Hindlimb muscle (tissue), 1 donor: ENCODE measurements at regions not wholly inside any gene's neighbourhood (a gene's known extent, or its start where the extent isn't known, plus 50 kb on each side); places are given as distances from the start of the nearest gene placed in this dataset.

Experiments used
- DNase-seq: peaks from one replicate; pipeline ENCODE4 v3.0.0-alpha.2; 2013

- no peak for DNase-seq
Observed at GRCh38 chr4:132866616-132867015, 282.5 kb upstream of the PCDH10 start.

GRCh38 chr4:132893787-132894186, 255.3 kb upstream of the PCDH10 start:
- DNase-seq: no peak

- DNase-seq: no peak
Observed at GRCh38 chr4:132901224-132901623, 247.9 kb upstream of the PCDH10 start.

- DNase-seq: no peak
Observed at GRCh38 chr4:132910229-132910748, 238.8 kb upstream of the PCDH10 start.

- no peak for DNase-seq
Observed at GRCh38 chr4:132918096-132918495, 231.0 kb upstream of the PCDH10 start.

GRCh38 chr4:132923516-132923915, 225.6 kb upstream of the PCDH10 start:
- no peak for DNase-seq

GRCh38 chr4:132934911-132935310, 214.2 kb upstream of the PCDH10 start:
- no peak for DNase-seq

- no peak for DNase-seq
Observed at GRCh38 chr4:132955146-132955545, 193.9 kb upstream of the PCDH10 start.

GRCh38 chr4:132956962-132957361, 192.1 kb upstream of the PCDH10 start:
- DNase-seq: no peak

GRCh38 chr4:132958457-132959263, 190.4 kb upstream of the PCDH10 start:
- no peak for DNase-seq

GRCh38 chr4:132981611-132982010, 167.5 kb upstream of the PCDH10 start:
- DNase-seq: no peak

GRCh38 chr4:132982151-132982550, 166.9 kb upstream of the PCDH10 start:
- no peak for DNase-seq

GRCh38 chr4:132991111-132991510, 158.0 kb upstream of the PCDH10 start:
- DNase-seq: no peak

GRCh38 chr4:132992686-132993085, 156.4 kb upstream of the PCDH10 start:
- no peak for DNase-seq

GRCh38 chr4:132998585-132999230, 150.4 kb upstream of the PCDH10 start:
- DNase-seq: no peak

GRCh38 chr4:133000012-133000411, 149.1 kb upstream of the PCDH10 start:
- no peak for DNase-seq

GRCh38 chr4:133003169-133003568, 145.9 kb upstream of the PCDH10 start:
- DNase-seq: no peak

- DNase-seq: no peak
Observed at GRCh38 chr4:133014473-133015135, 134.5 kb upstream of the PCDH10 start.

- DNase-seq: no peak
Observed at GRCh38 chr4:133045288-133045687, 103.8 kb upstream of the PCDH10 start.

- DNase-seq: no peak
Observed at GRCh38 chr4:133046156-133046555, 102.9 kb upstream of the PCDH10 start.

GRCh38 chr4:133058701-133059100, 90.4 kb upstream of the PCDH10 start:
- no peak for DNase-seq

GRCh38 chr4:133059117-133059516, 90.0 kb upstream of the PCDH10 start:
- DNase-seq: no peak

GRCh38 chr4:133062851-133063250, 86.2 kb upstream of the PCDH10 start:
- DNase-seq: no peak
